ENCODE measurements at regions not wholly inside any gene's neighbourhood (a gene's known extent, or its start where the extent isn't known, plus 50 kb on each side); places are given as distances from the start of the nearest gene placed in this dataset.

DNA sequence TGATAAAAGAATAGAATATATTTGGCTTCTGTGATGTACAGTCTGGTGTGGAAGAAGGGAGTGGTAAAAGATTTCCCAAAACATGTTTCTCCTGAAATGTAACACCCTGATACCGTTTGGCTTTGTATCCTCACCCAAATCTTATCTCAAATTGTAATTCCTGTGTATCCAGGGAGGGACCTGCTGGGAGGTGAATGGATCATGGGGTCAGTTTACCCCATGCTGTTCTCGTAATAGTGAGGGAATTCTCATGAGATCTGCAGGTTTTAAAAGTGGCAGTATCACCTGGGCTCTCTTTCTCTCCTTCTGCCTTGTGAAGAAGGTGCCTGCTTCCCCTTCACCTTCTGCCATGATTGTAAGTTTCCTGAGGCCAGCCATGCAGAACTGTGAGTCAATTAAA lies 1070.8 kb downstream of the IGSF11 start:
- Histone ChIP-seq H3K27ac (ENCODE audit: low read depth in 1 of 2, low read length in 2 of 2) (no peak overlapping the region), H3K27me3 (ENCODE audit: control insufficient read depth in 1 of 2, insufficient read depth in 2 of 2, low read length in 2 of 2) (no peaks in the 10 kb centered on the region), H3K4me1 (ENCODE audit: insufficient read depth, low read length) (no peaks in the 10 kb centered on the region), H3K36me3 (ENCODE audit: insufficient read depth, low read length) (no peaks in the 10 kb centered on the region), H3K9me3 (ENCODE audit: control insufficient read depth in 1 of 2, insufficient read depth in 1 of 2, low read length in 2 of 2) (no peaks in the 10 kb centered on the region), H3K4me3 (ENCODE audit: low read length) (no peak overlapping the region)
- H3K4me3 Mint-ChIP-seq: no peak overlapping the region
- intact Hi-C loops (cut with DNase I, micrococcal nuclease): no loop called here
- ChIA-PET CTCF (no interaction called here), POLR2A (no interaction called here)
- H3K27ac Mint-ChIP-seq: no peak overlapping the region
- H3K36me3 Mint-ChIP-seq (ENCODE audit: low read depth): no peaks in the 10 kb centered on the region
- DNase-seq (no peak), ATAC-seq (ENCODE audit: poor library complexity) (no peak)
- TF ChIP-seq, protein P1, sequence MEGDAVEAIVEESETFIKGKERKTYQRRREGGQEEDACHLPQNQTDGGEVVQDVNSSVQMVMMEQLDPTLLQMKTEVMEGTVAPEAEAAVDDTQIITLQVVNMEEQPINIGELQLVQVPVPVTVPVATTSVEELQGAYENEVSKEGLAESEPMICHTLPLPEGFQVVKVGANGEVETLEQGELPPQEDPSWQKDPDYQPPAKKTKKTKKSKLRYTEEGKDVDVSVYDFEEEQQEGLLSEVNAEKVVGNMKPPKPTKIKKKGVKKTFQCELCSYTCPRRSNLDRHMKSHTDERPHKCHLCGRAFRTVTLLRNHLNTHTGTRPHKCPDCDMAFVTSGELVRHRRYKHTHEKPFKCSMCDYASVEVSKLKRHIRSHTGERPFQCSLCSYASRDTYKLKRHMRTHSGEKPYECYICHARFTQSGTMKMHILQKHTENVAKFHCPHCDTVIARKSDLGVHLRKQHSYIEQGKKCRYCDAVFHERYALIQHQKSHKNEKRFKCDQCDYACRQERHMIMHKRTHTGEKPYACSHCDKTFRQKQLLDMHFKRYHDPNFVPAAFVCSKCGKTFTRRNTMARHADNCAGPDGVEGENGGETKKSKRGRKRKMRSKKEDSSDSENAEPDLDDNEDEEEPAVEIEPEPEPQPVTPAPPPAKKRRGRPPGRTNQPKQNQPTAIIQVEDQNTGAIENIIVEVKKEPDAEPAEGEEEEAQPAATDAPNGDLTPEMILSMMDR (IDR thresholded peaks at IDR 0.05): no peak
- no peaks in the 10 kb centered on the region for H3K27me3 Mint-ChIP-seq
- H3K9me3 Mint-ChIP-seq: peaks cover 8% of the 10 kb centered on the region
- no peaks in the 10 kb centered on the region for H3K4me1 Mint-ChIP-seq (ENCODE audit: low read depth)

DNA sequence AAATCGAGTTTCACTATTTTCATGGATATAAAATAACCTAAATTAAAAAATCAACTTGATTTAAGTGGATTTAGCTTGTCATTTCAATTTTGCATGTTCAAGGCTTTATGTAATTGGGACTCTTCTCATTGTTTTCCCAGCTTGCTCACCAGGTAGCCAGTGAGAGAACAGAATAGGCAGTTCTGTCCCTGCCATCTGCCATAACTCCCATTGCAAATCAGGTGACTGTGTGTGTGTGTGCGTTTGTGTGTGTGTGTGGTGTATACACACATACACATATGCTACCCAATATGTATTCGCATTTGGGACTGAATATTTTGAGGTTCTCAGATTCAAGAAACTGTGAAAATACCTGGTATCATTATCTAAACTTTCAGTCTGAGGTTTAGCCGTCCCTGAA lies 1069.8 kb downstream of the IGSF11 start:
- intact Hi-C loops (cut with DNase I, micrococcal nuclease): no loop called here
- no peaks in the 10 kb centered on the region for H3K27me3 ChIP-seq (ENCODE audit: control insufficient read depth in 1 of 2, insufficient read depth in 2 of 2, low read length in 2 of 2)
- Mint-ChIP-seq H3K27me3 (no peaks in the 10 kb centered on the region), H3K27ac (no peak overlapping the region), H3K36me3 (ENCODE audit: low read depth) (no peaks in the 10 kb centered on the region), H3K4me3 (no peak overlapping the region), H3K9me3 (peaks cover 6% of the 10 kb centered on the region), H3K4me1 (ENCODE audit: low read depth) (no peaks in the 10 kb centered on the region)
- H3K9me3 ChIP-seq (ENCODE audit: control insufficient read depth in 1 of 2, insufficient read depth in 1 of 2, low read length in 2 of 2): peaks cover 0 to 4% of the 10 kb centered on the region in 2 experiments
- TF ChIP-seq, protein P1 (IDR thresholded peaks at IDR 0.05): no peak
- CTCF ChIA-PET: no interaction called here
- no peaks in the 10 kb centered on the region for H3K36me3 ChIP-seq (ENCODE audit: insufficient read depth, low read length)
- H3K27ac ChIP-seq (ENCODE audit: low read depth in 1 of 2, low read length in 2 of 2): no peak overlapping the region
- ATAC-seq (ENCODE audit: poor library complexity): no peak
- no peaks in the 10 kb centered on the region for H3K4me1 ChIP-seq (ENCODE audit: insufficient read depth, low read length)
- POLR2A ChIA-PET: no interaction called here
- no peak for DNase-seq
- H3K4me3 ChIP-seq (ENCODE audit: low read length): no peak overlapping the region

DNA sequence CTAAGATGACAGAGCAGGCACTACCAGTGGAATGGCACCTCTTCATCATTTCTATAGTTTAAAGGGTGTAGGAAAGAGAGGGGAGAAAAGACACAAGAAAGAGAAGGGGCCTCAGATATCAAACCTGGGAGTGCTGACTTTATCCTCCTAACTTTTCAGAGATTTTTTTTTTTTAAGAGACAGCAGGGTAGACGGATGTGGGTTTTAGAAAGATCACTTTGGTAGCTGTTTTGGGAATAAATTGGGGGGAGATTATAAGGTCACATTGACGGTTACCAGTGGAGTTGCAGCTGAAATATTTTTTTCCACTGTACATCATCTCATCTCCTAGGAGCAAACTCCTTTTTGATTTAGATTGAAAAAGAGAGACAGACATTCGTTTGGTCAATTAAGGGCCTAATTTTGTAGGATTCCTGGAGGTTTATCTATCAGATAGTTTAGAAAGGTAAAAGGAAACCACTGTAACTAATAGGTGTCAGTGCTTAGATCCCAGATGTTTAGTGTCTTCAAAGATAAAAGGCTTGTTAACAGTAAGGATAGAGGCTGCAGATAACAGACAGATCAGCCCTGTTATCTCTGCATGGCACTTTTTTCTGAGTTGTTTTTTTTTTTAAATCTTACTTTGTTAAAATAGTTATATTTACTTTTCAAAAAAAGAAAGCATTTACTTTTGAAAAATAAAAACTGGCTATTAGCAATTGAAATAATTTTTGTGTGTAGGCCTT lies 1057.0 kb downstream of the IGSF11 start:
- DNase-seq (no peak), ATAC-seq (ENCODE audit: poor library complexity) (no peak)
- H3K4me3 Mint-ChIP-seq: no peak overlapping the region
- no peaks in the 10 kb centered on the region for H3K4me1 ChIP-seq (ENCODE audit: insufficient read depth, low read length)
- POLR2A ChIA-PET: no interaction called here
- TF ChIP-seq, protein P1 (IDR thresholded peaks at IDR 0.05): no peak
- no peak overlapping the region for H3K4me3 ChIP-seq (ENCODE audit: low read length)
- CTCF ChIA-PET: no interaction called here
- no peaks in the 10 kb centered on the region for H3K9me3 Mint-ChIP-seq
- intact Hi-C loops (cut with DNase I, micrococcal nuclease): no loop called here
- no peaks in the 10 kb centered on the region for H3K36me3 ChIP-seq (ENCODE audit: insufficient read depth, low read length)
- H3K27ac ChIP-seq (ENCODE audit: low read depth in 1 of 2, low read length in 2 of 2): no peak overlapping the region
- H3K27me3 Mint-ChIP-seq: no peaks in the 10 kb centered on the region
- no peaks in the 10 kb centered on the region for H3K36me3 Mint-ChIP-seq (ENCODE audit: low read depth)
- H3K27ac Mint-ChIP-seq: no peak overlapping the region
- H3K27me3 ChIP-seq (ENCODE audit: control insufficient read depth in 1 of 2, insufficient read depth in 2 of 2, low read length in 2 of 2): no peaks in the 10 kb centered on the region
- H3K4me1 Mint-ChIP-seq (ENCODE audit: low read depth): no peaks in the 10 kb centered on the region
- H3K9me3 ChIP-seq (ENCODE audit: control insufficient read depth in 1 of 2, insufficient read depth in 1 of 2, low read length in 2 of 2): no peaks in the 10 kb centered on the region

Data from CD4-positive, alpha-beta T cell (primary cell).